Fibroblast of skin of left quadriceps (primary cell): ENCODE measurements at regions not wholly inside any gene's neighbourhood (a gene's known extent, or its start where the extent isn't known, plus 50 kb on each side); places are given as distances from the start of the nearest gene placed in this dataset.

Experiments
- DNase-seq, 2 experiments: peaks; one replicate each; pipeline ENCODE4 v3.0.0-alpha.2; 2013; ENCODE audit warnings: low read depth in 2 of 2

GRCh38 chr12:105744371-105745058 is 394.2 kb downstream of the NUAK1 start:
- no peak for DNase-seq

GRCh38 chr12:105745811-105746210 is 392.9 kb downstream of the NUAK1 start:
- no peak for DNase-seq

GRCh38 chr12:105748806-105749600 is 389.8 kb downstream of the NUAK1 start:
- no peak for DNase-seq

GRCh38 chr12:105750096-105750495 is 388.7 kb downstream of the NUAK1 start:
- no peak for DNase-seq

DNA sequence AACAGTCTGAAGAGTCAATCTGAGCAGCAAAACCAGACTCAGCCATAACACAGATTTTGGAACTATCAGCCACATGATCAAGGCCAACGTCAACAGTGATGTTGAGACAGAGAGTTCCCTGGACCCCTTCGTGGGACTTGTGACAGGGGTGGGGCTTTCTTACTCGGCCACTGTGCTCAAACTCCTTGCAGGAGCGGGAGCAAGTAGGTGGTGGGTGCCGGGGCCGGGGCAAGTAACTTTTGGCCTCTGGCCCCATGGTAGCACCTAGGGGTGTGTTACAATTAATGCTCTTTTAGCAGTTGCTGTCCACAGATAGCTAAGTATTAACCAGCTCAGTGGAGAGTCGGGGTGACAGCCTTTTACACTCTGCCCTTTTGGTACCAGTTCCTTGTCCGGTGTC is 384.4 kb downstream of the NUAK1 start:
- no peak for DNase-seq

GRCh38 chr12:105756961-105757360 is 381.8 kb downstream of the NUAK1 start:
- no peak for DNase-seq

- DNase-seq = no peak
Observed at GRCh38 chr12:105759149-105759548, 379.6 kb downstream of the NUAK1 start.

DNA sequence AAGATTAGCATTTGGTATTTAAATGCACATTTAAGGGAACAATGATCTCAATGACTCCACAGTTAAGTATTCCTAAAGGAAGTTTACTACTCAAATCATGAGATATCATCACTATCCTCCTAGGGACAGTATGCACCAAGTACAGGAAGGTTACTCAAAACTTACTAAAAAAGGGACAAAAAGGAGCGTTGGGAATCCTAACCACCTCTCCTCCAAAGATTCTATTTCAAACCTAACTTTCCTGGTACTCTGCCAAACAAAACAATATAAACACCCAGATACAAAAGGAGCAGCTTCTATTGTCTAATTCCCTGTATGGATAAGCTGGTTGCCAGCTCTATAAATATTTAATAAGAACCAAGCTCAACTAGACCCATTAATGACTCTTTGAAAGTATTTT is 377.7 kb downstream of the NUAK1 start:
- DNase-seq = no peak

- peak; percentile 86 for DNase-seq
Observed at GRCh38 chr12:105764216-105764835, 374.4 kb downstream of the NUAK1 start.

DNA sequence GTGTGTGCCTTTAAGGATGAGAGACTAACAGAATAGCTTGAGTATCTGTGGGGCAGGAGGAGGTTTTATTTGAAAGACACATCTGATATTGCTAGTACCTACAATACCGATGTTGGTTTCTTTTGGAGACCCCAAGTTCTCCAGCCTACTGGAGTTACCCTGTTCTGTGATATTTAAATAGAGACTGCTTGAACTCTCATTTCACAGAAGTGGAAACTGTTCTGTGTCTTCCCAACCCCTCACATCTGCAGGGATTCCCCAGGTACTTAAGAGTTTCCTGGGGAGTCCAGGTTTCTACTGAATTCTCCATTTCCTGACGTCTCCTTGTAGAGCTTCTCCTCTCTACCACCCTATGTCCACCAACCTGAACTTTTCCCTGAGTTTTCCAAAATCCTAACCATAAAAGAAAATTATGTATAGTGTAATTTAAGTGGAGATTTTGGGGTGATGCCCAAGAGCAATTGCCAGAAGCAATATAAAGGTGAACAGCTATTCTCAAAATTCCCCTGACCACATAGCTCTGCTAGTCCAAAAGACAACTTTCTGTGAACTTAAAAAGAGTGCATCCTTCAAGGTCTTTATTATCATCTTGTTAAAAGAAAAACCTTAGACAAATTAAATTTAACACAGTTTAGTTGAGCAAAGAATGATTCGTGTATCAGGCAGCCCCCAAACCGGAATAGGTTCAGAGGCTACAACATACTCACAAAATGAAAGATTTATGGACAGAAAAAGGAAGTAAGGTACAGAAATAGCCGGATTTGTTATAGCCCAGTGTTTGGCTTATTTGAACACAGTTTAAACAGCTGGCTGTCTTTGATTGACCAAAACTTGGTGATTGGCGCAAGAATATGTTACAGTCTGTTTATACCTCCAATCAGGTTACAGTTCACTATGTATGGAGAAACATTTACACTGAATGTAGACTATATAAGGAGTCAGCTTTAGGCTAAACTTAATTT is 373.4 kb downstream of the NUAK1 start:
- DNase-seq = no peak

GRCh38 chr12:105766029-105766428 is 372.7 kb downstream of the NUAK1 start:
- DNase-seq = no peak

DNA sequence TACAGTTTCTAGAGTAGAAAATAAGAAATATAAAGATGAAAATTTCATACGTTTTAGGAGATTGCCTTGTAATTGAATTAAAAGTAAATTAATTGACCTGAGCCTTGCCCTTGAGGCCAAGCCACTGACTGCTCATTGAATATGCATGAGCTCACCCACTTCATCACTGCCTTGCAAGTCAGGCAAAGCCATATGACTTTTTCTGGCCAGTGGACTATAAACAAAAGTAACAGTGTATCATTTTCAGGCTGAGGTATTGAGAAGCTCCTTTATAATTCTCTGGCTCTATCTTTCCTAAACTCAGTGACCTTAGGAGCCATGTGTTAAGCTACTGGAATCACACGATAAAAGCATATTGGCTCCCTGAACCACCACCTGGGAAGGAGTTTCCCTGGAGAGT is 369.3 kb downstream of the NUAK1 start:
- no peak for DNase-seq

GRCh38 chr12:105773471-105773870 is 365.3 kb downstream of the NUAK1 start:
- DNase-seq = no peak

DNA sequence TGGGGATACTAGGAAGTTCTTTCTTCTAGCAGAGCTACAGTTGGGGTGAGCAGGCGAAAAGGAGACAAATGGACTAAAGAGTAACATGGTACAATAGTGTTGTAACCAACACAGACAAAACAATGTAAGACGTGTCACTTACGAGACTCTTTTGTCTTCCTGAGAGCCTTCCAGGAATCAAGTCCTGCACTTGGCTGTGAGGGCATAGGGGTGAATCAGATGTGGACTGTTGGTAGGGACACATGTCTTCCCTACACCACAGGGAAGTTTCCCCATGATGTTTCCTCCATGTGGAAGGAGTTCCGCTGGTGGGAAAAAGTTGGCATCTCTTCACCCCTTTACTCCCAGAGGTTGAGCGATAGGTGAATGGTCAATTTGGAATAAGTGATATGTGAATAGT is 364.7 kb downstream of the NUAK1 start:
- no peak for DNase-seq

DNA sequence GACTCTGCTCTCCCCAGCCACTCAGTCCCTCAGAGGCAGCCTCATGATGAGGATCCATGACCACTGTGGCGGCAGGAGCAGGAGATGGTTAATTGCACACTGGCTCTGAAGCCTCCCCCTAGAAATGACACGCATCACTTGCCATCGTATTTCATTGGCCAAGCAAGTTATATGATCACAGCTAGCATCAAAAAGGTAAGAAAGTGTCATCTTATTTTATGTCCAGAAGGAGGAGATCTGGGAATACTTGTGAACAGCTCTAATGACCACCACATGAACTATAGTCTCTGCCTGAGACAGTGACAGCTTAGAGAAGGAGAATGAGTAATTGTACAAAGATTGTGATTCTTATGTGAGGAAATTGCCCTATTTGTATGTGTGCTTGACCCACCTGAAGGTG is 363.4 kb downstream of the NUAK1 start:
- no peak for DNase-seq

- DNase-seq = no peak
Observed at GRCh38 chr12:105783983-105784947, 354.5 kb downstream of the NUAK1 start.

GRCh38 chr12:105793421-105793820 is 345.3 kb downstream of the NUAK1 start:
- DNase-seq = no peak

DNA sequence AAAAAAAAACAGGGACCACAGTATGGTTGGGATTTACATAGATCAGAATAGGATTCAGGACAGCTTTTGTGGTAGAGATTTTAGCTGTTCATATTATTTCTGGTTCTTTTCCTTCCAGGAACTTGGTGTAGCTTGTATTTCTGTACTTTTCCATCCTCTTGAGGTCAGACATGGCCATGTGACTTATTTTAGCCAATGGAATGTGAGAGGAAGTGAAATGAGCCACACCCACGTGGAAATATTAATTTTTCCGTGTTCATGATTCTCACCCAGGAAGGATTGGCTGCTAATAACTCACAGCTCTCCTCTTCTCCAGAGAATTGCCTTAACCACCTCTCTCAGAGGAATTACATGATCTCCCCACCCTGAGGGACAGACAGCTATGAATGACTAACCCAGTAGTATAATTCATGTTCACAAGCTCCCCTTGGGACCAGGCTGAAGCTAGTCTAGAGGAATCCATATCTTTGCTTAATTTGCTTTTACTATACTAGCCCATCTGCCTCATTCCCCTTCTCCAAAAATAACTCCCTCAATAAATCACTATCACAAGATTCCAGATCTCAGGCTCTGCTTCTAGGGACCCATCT is 340.4 kb downstream of the NUAK1 start:
- peak; percentile 22 to 37 for DNase-seq

GRCh38 chr12:105799103-105799502 is 339.7 kb downstream of the NUAK1 start:
- DNase-seq = no peak

- no peak for DNase-seq
Observed at GRCh38 chr12:105801351-105801750, 337.4 kb downstream of the NUAK1 start.
